Stimulated activated memory B cell treated with anti-CD40 and anti-IgM and Interleukin-4, amounts not matched to agents 10 μg/mL and 1 μg/mL and 100 μg/mL, for 72 hours (primary cell): ENCODE measurements at regions not wholly inside any gene's neighbourhood (a gene's known extent, or its start where the extent isn't known, plus 50 kb on each side); places are given as distances from the start of the nearest gene placed in this dataset.
A peak's percentile ranks its signal among the peaks of the same experiment; 100 is the strongest.

ENCODE experiments used
- ATAC-seq: fragments of 150-1000 bp; cut with Tn5 transposase; 2 replicates; pipeline ENCODE4 v1.10.0; 2021
- H3K27ac Mint-ChIP-seq: one replicate; pipeline ENCODE4 v1.8.0; 2022; ENCODE audit warnings: mild to moderate bottlenecking, mixed read lengths
- H3K27me3 Mint-ChIP-seq: one replicate; pipeline ENCODE4 v1.8.0; 2022; ENCODE audit warnings: mixed read lengths
- H3K36me3 Mint-ChIP-seq: one replicate; pipeline ENCODE4 v1.8.0; 2022; ENCODE audit warnings: mixed read lengths
- H3K4me1 Mint-ChIP-seq: one replicate; pipeline ENCODE4 v1.8.0; 2022; ENCODE audit warnings: mixed read lengths
- H3K4me3 Mint-ChIP-seq: one replicate; pipeline ENCODE4 v1.8.0; 2022; ENCODE audit warnings: mild to moderate bottlenecking, moderate library complexity, mixed read lengths
- H3K9me3 Mint-ChIP-seq: one replicate; pipeline ENCODE4 v1.8.0; 2022; ENCODE audit warnings: mixed read lengths

- H3K36me3 Mint-ChIP-seq: no peaks in the 10 kb centered on the region
- no peak for ATAC-seq
These were observed 602.6 kb downstream of the SEMA5A start for GRCh38 chr5:8943301-8943700.

GRCh38 chr5:8944005-8944404 lies 601.9 kb downstream of the SEMA5A start:
- Mint-ChIP-seq H3K36me3 (no peaks in the 10 kb centered on the region), H3K4me3 (no peak overlapping the region), H3K4me1 (no peaks in the 10 kb centered on the region), H3K9me3 (peaks cover 18% of the 10 kb centered on the region), H3K27me3 (no peaks in the 10 kb centered on the region), H3K27ac (no peak overlapping the region)
- ATAC-seq: no peak

More at GRCh38 chr5:8943301-8943700, 602.6 kb downstream of the SEMA5A start:
- Mint-ChIP-seq H3K9me3 (peaks cover 19% of the 10 kb centered on the region), H3K4me1 (no peaks in the 10 kb centered on the region), H3K4me3 (no peak overlapping the region), H3K27ac (no peak overlapping the region), H3K27me3 (no peaks in the 10 kb centered on the region)

GRCh38 chr5:8945972-8946371 lies 599.9 kb downstream of the SEMA5A start:
- Mint-ChIP-seq H3K4me1 (no peaks in the 10 kb centered on the region), H3K36me3 (no peaks in the 10 kb centered on the region), H3K27ac (no peak overlapping the region), H3K4me3 (no peak overlapping the region), H3K9me3 (peaks cover 9% of the 10 kb centered on the region), H3K27me3 (no peaks in the 10 kb centered on the region)
- no peak for ATAC-seq

- Mint-ChIP-seq H3K9me3 (peaks cover 7% of the 10 kb centered on the region), H3K4me3 (no peak overlapping the region), H3K36me3 (no peaks in the 10 kb centered on the region), H3K27ac (no peak overlapping the region), H3K4me1 (no peaks in the 10 kb centered on the region), H3K27me3 (no peaks in the 10 kb centered on the region)
- peak; percentile 59 for ATAC-seq
These were observed 596.0 kb downstream of the SEMA5A start for GRCh38 chr5:8949908-8950307.

- ATAC-seq: no peak
These were observed 593.7 kb downstream of the SEMA5A start for GRCh38 chr5:8952147-8952546.

GRCh38 chr5:8953016-8953415 lies 592.9 kb downstream of the SEMA5A start:
- no peaks in the 10 kb centered on the region for H3K36me3 Mint-ChIP-seq
- H3K27ac Mint-ChIP-seq: no peak overlapping the region
- peaks cover 7% of the 10 kb centered on the region for H3K9me3 Mint-ChIP-seq
- H3K4me3 Mint-ChIP-seq: no peak overlapping the region
- H3K27me3 Mint-ChIP-seq: no peaks in the 10 kb centered on the region
- H3K4me1 Mint-ChIP-seq: no peaks in the 10 kb centered on the region
- no peak for ATAC-seq

More at GRCh38 chr5:8952147-8952546, 593.7 kb downstream of the SEMA5A start:
- no peaks in the 10 kb centered on the region for H3K4me1 Mint-ChIP-seq
- peaks cover 7% of the 10 kb centered on the region for H3K9me3 Mint-ChIP-seq
- H3K27ac Mint-ChIP-seq: no peak overlapping the region
- H3K27me3 Mint-ChIP-seq: no peaks in the 10 kb centered on the region
- no peak overlapping the region for H3K4me3 Mint-ChIP-seq
- H3K36me3 Mint-ChIP-seq: no peaks in the 10 kb centered on the region

GRCh38 chr5:8953911-8954438 lies 591.9 kb downstream of the SEMA5A start:
- Mint-ChIP-seq H3K27ac (no peak overlapping the region), H3K9me3 (peaks cover 7% of the 10 kb centered on the region), H3K4me1 (no peaks in the 10 kb centered on the region), H3K36me3 (no peaks in the 10 kb centered on the region), H3K27me3 (no peaks in the 10 kb centered on the region), H3K4me3 (no peak overlapping the region)
- no peak for ATAC-seq

GRCh38 chr5:8954801-8955200 lies 591.1 kb downstream of the SEMA5A start:
- Mint-ChIP-seq H3K4me3 (no peak overlapping the region), H3K27ac (no peak overlapping the region), H3K36me3 (no peaks in the 10 kb centered on the region), H3K27me3 (no peaks in the 10 kb centered on the region), H3K4me1 (no peaks in the 10 kb centered on the region), H3K9me3 (peaks cover 6% of the 10 kb centered on the region)
- ATAC-seq: no peak

GRCh38 chr5:8956659-8957058 lies 589.2 kb downstream of the SEMA5A start:
- Mint-ChIP-seq H3K27ac (no peak overlapping the region), H3K27me3 (no peaks in the 10 kb centered on the region), H3K4me3 (no peak overlapping the region), H3K4me1 (no peaks in the 10 kb centered on the region), H3K36me3 (no peaks in the 10 kb centered on the region), H3K9me3 (peaks cover 3% of the 10 kb centered on the region)
- no peak for ATAC-seq

- ATAC-seq: no peak
- H3K36me3 Mint-ChIP-seq: no peaks in the 10 kb centered on the region
- no peaks in the 10 kb centered on the region for H3K4me1 Mint-ChIP-seq
- H3K27ac Mint-ChIP-seq: no peak overlapping the region
- no peak overlapping the region for H3K4me3 Mint-ChIP-seq
- H3K9me3 Mint-ChIP-seq: peaks cover 4% of the 10 kb centered on the region
- no peaks in the 10 kb centered on the region for H3K27me3 Mint-ChIP-seq
These were observed 587.3 kb downstream of the SEMA5A start for GRCh38 chr5:8958602-8959001.

GRCh38 chr5:8961219-8961618 lies 584.7 kb downstream of the SEMA5A start:
- no peak for ATAC-seq
- Mint-ChIP-seq H3K36me3 (no peaks in the 10 kb centered on the region), H3K27me3 (no peaks in the 10 kb centered on the region)

GRCh38 chr5:8961956-8962355 lies 583.9 kb downstream of the SEMA5A start:
- Mint-ChIP-seq H3K27ac (no peak overlapping the region), H3K4me1 (no peaks in the 10 kb centered on the region), H3K9me3 (peaks cover 12% of the 10 kb centered on the region), H3K4me3 (no peak overlapping the region), H3K27me3 (no peaks in the 10 kb centered on the region), H3K36me3 (no peaks in the 10 kb centered on the region)
- ATAC-seq: no peak

More at GRCh38 chr5:8961219-8961618, 584.7 kb downstream of the SEMA5A start:
- peaks cover 8% of the 10 kb centered on the region for H3K9me3 Mint-ChIP-seq
- H3K27ac Mint-ChIP-seq: no peak overlapping the region
- H3K4me1 Mint-ChIP-seq: no peaks in the 10 kb centered on the region
- H3K4me3 Mint-ChIP-seq: no peak overlapping the region

GRCh38 chr5:8981016-8981415 lies 564.9 kb downstream of the SEMA5A start:
- Mint-ChIP-seq H3K27me3 (no peaks in the 10 kb centered on the region), H3K4me1 (no peaks in the 10 kb centered on the region), H3K4me3 (no peak overlapping the region), H3K9me3 (peaks cover 13% of the 10 kb centered on the region), H3K27ac (no peak overlapping the region), H3K36me3 (no peaks in the 10 kb centered on the region)
- no peak for ATAC-seq

GRCh38 chr5:8981496-8981895 lies 564.4 kb downstream of the SEMA5A start:
- H3K36me3 Mint-ChIP-seq: no peaks in the 10 kb centered on the region
- peaks cover 13% of the 10 kb centered on the region for H3K9me3 Mint-ChIP-seq
- no peak overlapping the region for H3K27ac Mint-ChIP-seq
- no peaks in the 10 kb centered on the region for H3K4me1 Mint-ChIP-seq
- no peak for ATAC-seq
- no peaks in the 10 kb centered on the region for H3K27me3 Mint-ChIP-seq
- no peak overlapping the region for H3K4me3 Mint-ChIP-seq

- Mint-ChIP-seq H3K4me3 (no peak overlapping the region), H3K9me3 (peaks cover 17% of the 10 kb centered on the region), H3K27me3 (no peaks in the 10 kb centered on the region), H3K36me3 (no peaks in the 10 kb centered on the region), H3K4me1 (no peaks in the 10 kb centered on the region), H3K27ac (no peak overlapping the region)
- ATAC-seq: no peak
These were observed 561.5 kb downstream of the SEMA5A start for GRCh38 chr5:8984386-8984785.
